HG02610 (cell line): ENCODE measurements at regions not wholly inside any gene's neighbourhood (a gene's known extent, or its start where the extent isn't known, plus 50 kb on each side); places are given as distances from the start of the nearest gene placed in this dataset.

Experiments used
- ATAC-seq: cut with Tn5 transposase; IDR thresholded peaks from one replicate; pipeline ENCODE4 v1.9.1; 2021; ENCODE audit warnings: mild to moderate bottlenecking, moderate library complexity; ENCODE audit not compliant: unreplicated experiment

DNA sequence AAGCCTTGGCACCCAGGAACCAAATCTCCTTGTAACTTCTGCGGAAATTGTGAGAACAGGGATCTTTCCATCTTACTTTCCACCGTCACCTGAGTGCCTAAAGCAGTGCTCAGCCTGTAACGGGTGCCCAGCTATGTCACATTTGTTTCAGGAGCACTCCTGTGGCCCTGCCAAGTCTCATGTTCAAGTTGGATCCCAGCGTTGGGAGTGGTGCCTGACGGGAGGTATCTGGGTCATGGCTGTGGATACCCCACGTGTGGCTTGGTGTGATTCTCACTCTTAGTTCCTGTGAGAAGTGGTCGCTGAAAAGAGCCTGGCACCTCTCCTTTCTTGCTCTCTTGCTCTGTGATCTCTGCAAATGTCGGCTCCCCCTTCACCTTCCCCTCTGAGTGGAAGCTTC is 114.9 kb downstream of the UQCRFS1 start:
- no peak for ATAC-seq

- no peak for ATAC-seq
Observed at GRCh38 chr19:29096896-29097295, 116.1 kb downstream of the UQCRFS1 start.

GRCh38 chr19:29093553-29093908 is 119.4 kb downstream of the UQCRFS1 start:
- ATAC-seq: no peak

GRCh38 chr19:29092712-29093552 is 120.0 kb downstream of the UQCRFS1 start:
- ATAC-seq: no peak

DNA sequence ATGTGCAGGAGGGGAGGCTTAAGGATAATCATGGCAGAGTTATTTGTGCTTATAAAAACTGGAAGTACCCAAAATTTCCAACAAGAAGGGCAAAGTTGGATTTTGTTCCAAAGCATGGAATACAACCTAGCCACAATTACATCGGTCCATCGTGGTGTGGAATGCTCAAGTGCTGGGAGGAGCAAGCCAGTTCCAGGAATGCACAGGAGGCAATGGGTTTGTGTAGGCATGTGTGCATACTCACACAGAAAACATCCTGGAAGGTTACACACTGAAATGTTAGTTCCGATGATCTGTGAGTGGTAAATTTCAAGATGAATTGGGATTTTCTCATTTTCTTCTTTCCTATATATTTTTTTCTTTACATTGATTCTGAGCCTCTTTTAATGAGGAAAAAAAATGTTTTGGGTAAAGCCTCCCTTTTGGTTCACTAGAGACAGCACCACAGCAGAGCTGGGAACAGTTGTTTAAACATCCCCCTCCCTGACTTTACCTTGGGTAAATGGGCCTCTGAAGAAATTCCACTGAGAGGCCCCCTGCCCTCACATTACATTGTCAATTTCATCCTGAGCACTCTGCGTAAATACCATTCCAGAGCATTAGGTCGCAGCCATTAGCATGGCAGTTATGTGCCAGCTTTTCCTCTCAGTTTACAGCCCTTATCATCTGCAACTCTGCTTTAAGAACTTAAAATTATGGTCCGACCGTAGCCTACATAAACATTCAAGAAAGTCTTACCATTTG is 122.0 kb downstream of the UQCRFS1 start:
- ATAC-seq: no peak

- no peak for ATAC-seq
Observed at GRCh38 chr19:29089315-29089870, 123.6 kb downstream of the UQCRFS1 start.

DNA sequence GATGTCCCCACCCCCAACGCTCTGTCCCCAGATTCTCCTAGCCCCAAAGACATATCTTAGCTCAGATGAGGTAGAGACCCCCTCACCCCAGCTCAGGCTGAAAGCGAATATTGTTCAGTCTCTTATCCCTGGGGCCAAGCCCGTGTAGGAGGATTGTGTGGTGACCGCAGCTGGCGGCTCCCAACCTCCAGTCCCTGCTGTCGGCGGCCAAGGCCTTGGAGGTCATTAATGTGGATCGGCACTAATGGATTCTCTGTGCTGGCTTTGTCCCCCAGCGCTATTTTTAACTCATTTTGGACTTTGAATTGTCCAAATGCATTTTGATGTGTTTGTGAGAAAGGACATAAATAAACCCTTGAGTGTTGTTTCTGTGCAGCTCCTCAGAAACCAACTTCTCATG is 124.2 kb downstream of the UQCRFS1 start:
- no peak for ATAC-seq

- no peak for ATAC-seq
Observed at GRCh38 chr19:29086646-29087045, 126.3 kb downstream of the UQCRFS1 start.

DNA sequence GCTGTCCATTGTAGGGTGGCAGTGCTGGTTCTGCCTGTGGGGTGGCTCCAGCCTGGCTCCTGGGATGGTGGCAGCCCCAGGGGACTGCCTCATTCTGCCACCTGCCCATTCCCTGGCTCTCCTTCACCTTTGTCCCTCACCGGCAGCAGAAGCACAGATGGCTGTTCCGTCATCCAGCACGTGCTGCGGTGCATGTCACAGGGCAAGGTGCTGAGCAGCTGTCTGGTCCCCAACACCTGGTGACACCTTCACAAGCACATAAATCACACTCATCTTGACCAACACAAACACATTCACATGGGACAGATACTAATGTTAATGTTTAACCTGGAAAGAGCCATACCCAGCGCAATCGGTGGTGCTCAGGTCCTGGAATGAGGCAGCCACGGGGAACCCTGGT is 126.8 kb downstream of the UQCRFS1 start:
- ATAC-seq: no peak

GRCh38 chr19:29085630-29086029 is 127.3 kb downstream of the UQCRFS1 start:
- ATAC-seq: no peak

DNA sequence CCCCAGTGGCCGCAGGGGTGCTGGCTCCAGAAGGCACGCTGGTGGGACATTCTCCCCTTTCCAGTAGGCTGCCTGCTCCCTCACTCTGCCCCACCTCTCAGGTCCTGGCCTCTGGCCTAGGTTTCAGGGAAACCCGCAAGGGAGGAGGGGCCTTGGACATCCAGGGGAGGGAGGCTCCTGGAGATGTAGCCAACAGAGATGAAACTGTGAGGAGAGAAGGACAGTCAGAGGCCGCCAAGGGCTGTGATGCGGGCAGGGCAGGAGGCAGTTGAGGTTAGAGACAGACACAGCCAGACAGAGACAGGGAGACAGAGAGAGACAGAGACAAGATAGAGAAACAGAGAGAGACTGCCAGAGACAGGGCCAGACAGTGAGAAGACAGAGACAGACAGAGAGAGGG is 127.7 kb downstream of the UQCRFS1 start:
- ATAC-seq: no peak

- no peak for ATAC-seq
Observed at GRCh38 chr19:29084266-29084665, 128.7 kb downstream of the UQCRFS1 start.

DNA sequence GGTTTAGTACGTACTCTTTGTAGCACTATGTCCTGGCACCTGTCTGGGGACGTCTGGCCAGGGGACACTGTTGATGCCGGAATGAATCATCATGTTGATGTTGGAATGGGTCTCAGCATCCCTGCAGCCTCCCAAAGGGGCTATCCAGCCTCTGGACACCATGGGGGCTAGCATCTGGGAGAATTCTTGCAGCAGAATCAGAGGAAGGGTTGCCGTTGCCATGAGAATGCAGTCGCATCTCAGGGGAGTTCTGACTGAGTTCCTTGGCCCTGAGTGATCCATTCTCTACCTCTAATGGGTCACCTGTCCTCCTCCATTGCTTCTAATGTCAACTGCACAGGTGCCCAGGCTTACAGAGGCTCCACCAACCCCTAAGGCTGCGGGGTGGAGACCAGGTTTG is 129.1 kb downstream of the UQCRFS1 start:
- no peak for ATAC-seq

DNA sequence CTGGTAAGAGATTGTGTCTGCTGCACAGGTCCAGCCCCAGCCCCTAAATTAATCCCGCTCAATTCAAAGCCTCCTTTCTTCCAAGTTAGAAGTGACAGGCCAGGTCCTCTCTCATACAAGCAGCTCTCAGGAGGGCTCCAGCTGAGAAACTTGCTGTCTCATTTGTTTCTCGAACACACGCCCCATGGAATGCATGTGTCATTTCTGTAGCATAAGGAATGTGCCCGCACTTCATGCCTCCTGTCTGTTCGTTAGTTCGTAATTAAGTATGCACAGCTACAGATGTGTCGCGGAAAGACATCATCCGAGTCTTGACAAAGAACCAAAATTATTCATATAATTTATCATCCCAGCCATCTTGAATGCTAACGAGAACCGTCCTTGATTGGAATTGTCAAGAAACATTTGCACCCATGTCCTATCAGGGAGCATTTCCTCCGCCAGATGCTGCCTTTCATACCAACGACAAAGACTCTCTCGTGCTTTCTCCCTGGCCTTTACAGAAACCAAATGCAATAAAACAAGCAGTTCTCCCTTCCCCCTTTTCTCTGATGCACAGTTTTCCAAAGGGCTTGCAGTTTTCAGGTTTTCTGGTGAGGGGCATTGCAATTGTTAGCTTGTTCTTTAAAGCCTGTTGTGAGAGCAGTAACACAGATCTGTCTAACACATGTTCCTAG is 133.5 kb downstream of the UQCRFS1 start:
- ATAC-seq: no peak

GRCh38 chr19:29076963-29077362 is 136.0 kb downstream of the UQCRFS1 start:
- ATAC-seq: no peak

GRCh38 chr19:29076161-29076560 is 136.8 kb downstream of the UQCRFS1 start:
- no peak for ATAC-seq

DNA sequence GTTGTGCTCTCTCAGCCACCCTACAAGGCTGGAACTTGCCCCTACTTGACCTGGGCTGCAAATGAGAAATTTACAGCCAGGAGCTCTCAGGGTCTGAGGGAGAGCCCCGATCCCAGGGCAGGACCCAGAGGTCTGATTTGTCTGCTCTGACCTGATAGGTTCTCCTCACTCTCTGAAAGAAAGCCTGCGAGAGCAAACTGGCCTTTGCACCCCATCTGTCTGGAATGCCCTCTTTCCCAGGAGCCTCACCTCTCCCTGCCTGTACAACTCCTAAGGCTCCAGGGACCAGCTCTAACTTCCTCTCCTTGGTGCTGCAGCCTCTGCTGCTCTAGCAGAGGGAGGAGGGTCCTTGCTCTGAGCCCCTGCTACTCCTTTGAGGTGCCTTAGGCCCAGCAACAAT is 137.8 kb downstream of the UQCRFS1 start:
- ATAC-seq: no peak

GRCh38 chr19:29074579-29074978 is 138.4 kb downstream of the UQCRFS1 start:
- ATAC-seq: no peak

DNA sequence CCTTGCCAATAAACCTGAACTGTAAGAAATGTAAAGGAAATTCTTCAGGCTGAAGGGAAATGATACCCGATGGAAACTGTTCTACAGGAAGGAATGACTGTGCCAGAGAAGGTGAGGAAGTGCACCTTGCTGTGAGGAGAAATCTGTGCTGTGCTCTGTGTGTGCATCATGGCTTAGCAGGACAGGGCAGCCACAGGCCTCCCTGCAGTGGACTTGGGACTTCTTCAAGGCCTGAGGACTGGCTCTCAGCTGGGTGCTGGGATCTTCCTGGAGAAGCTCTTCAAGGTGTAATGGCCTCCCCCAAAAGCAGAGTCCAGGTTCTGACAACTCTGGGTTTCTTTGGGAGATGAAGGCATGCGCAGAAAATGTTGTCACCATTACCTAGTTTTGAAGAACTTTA is 145.1 kb downstream of the UQCRFS1 start:
- no peak for ATAC-seq

DNA sequence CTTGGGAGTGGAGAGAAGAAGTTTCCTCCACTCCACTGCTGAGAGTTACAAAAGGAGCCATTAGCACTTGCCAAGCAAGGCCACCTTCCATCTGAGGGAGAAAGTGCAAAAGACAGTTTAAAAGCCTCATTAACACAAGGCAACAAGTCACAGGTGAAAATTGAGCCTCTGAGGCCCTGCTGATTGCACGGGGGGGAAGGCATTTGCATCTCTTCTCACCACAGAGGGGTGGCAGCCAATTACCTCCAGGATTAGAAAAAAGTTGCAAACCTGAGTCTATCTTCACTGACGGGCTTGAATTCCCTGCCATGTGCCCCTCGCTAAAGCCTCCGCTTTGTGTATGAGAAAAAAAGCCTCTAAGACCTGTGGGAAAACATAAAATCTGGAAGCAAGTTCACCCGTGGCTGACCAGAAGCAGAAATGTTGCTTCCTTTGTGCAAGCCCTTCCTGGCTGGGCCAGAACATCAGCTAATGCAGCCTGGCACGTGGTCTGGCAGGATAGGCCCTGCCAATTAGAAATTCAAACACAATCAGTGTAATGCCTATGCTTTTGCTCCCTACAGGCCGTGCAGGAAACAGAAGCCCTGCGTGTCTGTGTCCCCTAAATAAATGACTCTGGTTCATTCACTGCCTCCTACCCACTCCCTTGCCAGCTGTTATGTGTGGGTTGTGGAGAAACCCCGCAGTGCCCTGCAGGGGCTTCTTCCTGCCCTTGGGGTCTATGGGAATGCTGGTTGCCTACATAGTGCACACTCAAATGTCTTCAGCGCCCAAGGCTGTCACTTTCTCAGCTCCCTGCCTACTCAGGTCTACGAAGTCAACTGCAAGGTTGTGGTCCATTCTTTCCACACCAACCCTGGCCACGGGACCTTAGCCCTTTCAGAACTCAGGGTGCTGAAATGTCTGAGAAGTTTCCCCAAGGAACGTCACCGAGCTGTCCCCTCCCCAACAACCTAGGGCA is 150.2 kb downstream of the UQCRFS1 start:
- ATAC-seq: no peak
